Smooth muscle cell (in vitro differentiated cells): ENCODE measurements at regions not wholly inside any gene's neighbourhood (a gene's known extent, or its start where the extent isn't known, plus 50 kb on each side); places are given as distances from the start of the nearest gene placed in this dataset.

Experiments used
- DNase-seq: peaks from one replicate; lab custom pipeline; 2025; ENCODE audit not compliant: unreplicated experiment; lab: John Stamatoyannopoulos, UW
- H2AFZ ChIP-seq: fragments of 200-600 bp; sonication (generic); 2 replicates; pipeline ENCODE4 v1.6.0; 2016; ENCODE audit warnings: antibody characterized with exemption, low read depth, mild to moderate bottlenecking
- H3F3A ChIP-seq: fragments of 200-600 bp; sonication (generic); 2 replicates; pipeline ENCODE4 v1.6.0; 2017; ENCODE audit warnings: antibody characterized with exemption, low read depth
- H3K27ac ChIP-seq: fragments of 200-600 bp; sonication (generic); 2 replicates; pipeline ENCODE4 v1.5.1; 2016; ENCODE audit warnings: low read depth, mild to moderate bottlenecking
- H3K27me3 ChIP-seq: fragments of 200-600 bp; sonication (generic); 2 replicates; pipeline ENCODE4 v1.6.1; 2016; ENCODE audit warnings: low read depth, mild to moderate bottlenecking
- H3K36me3 ChIP-seq: fragments of 200-600 bp; sonication (generic); 2 replicates; pipeline ENCODE4 v1.5.1; 2016; ENCODE audit warnings: low read depth
- H3K4me1 ChIP-seq: fragments of 200-600 bp; sonication (generic); 2 replicates; pipeline ENCODE4 v1.5.1; 2016; ENCODE audit warnings: low read depth
- H3K4me2 ChIP-seq: fragments of 200-600 bp; sonication (generic); 2 replicates; pipeline ENCODE4 v1.6.0; 2016; ENCODE audit warnings: mild to moderate bottlenecking
- H3K4me3 ChIP-seq: fragments of 200-600 bp; sonication (generic); 2 replicates; pipeline ENCODE4 v1.5.1; 2016; ENCODE audit warnings: mild to moderate bottlenecking
- H3K79me2 ChIP-seq: fragments of 200-600 bp; sonication (generic); 2 replicates; pipeline ENCODE4 v1.6.0; 2016; ENCODE audit warnings: low read depth, mild to moderate bottlenecking
- H3K9ac ChIP-seq: fragments of 200-600 bp; sonication (generic); 2 replicates; pipeline ENCODE4 v1.6.0; 2016; ENCODE audit warnings: low read depth
- H3K9me3 ChIP-seq: fragments of 200-600 bp; sonication (generic); replicated peaks from 2 replicates; pipeline ENCODE4 v1.5.1; 2016; ENCODE audit warnings: low read depth
- H4K20me1 ChIP-seq: fragments of 200-600 bp; sonication (generic); 2 replicates; pipeline ENCODE4 v1.6.0; 2016; ENCODE audit warnings: low read depth
- WGBS: methylation state at CpG from one replicate; pipeline ENCODE4 v1.1.7; 2016; ENCODE audit warnings: low lambda C conversion rate; 5-methylcytosine and 5-hydroxymethylcytosine counted together
- TF ChIP-seq, protein P1 (sequence below): fragments of 200-600 bp; sonication (generic); IDR thresholded peaks from 2 replicates; pipeline ENCODE4 v1.5.1; 2017; ENCODE audit warnings: borderline replicate concordance, mild to moderate bottlenecking, antibody characterized with exemption; ENCODE audit not compliant: insufficient read depth, poor library complexity, severe bottlenecking

DNA sequence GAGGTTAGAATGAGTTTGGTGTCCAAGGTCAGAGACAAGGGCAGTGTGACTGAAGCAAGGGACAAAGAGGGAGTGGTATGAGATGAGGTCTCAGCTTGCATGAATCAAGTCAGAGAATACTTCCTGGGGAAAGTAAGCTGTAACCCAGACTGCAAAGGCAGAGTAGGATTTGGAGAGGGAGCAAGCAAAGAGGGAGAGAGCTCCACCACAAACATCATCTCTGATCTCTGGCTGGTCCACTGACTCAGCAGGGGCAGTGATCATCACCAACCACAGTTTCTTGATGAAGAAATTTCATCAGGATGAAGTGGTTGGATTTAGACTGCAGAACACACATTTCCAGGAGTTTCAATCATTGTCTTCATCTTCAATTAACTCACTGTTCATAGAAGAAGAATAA lies 54.9 kb upstream of the HMGXB4 start:
- H3K4me2 ChIP-seq: no peak overlapping the region
- H4K20me1 ChIP-seq: no peaks in the 10 kb centered on the region
- H3K9ac ChIP-seq: no peak overlapping the region
- H3K27me3 ChIP-seq: peaks cover 19% of the 10 kb centered on the region
- no peak overlapping the region for H3K27ac ChIP-seq
- no peak overlapping the region for H3K4me3 ChIP-seq
- no peaks in the 10 kb centered on the region for H3F3A ChIP-seq
- no peaks in the 10 kb centered on the region for H3K9me3 ChIP-seq
- no peaks in the 10 kb centered on the region for H3K36me3 ChIP-seq
- DNase-seq: no peak
- peaks cover 11% of the 10 kb centered on the region for H3K4me1 ChIP-seq
- TF ChIP-seq, protein P1, sequence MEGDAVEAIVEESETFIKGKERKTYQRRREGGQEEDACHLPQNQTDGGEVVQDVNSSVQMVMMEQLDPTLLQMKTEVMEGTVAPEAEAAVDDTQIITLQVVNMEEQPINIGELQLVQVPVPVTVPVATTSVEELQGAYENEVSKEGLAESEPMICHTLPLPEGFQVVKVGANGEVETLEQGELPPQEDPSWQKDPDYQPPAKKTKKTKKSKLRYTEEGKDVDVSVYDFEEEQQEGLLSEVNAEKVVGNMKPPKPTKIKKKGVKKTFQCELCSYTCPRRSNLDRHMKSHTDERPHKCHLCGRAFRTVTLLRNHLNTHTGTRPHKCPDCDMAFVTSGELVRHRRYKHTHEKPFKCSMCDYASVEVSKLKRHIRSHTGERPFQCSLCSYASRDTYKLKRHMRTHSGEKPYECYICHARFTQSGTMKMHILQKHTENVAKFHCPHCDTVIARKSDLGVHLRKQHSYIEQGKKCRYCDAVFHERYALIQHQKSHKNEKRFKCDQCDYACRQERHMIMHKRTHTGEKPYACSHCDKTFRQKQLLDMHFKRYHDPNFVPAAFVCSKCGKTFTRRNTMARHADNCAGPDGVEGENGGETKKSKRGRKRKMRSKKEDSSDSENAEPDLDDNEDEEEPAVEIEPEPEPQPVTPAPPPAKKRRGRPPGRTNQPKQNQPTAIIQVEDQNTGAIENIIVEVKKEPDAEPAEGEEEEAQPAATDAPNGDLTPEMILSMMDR: no peak
- H3K79me2 ChIP-seq: no peaks in the 10 kb centered on the region
- no peak overlapping the region for H2AFZ ChIP-seq

DNA sequence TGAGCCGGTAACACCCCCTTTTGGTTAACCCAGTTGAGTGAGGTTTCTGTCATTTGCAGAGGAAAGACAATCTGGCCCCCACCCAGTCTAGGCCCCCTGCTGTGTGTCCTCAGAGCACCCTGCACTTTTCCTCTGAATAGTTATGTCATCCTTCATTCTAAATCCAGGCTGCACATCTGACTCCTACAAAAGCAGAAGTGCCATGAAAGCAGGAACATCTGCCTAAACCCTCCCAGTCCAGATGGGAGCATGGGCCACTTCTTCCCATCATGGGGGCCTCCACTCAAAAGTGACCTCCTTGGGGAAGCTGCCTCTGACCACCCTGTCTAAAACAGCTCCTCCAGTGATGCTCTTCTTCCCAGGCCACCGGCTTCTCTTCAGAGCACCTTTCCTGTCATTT lies 53.7 kb upstream of the HMGXB4 start:
- no peak overlapping the region for H3K4me3 ChIP-seq
- DNase-seq: no peak
- H3K9me3 ChIP-seq: no peaks in the 10 kb centered on the region
- H3K4me2 ChIP-seq: no peak overlapping the region
- peaks cover 11% of the 10 kb centered on the region for H3K4me1 ChIP-seq
- no peaks in the 10 kb centered on the region for H3F3A ChIP-seq
- H3K27ac ChIP-seq: no peak overlapping the region
- H3K9ac ChIP-seq: no peak overlapping the region
- H3K79me2 ChIP-seq: no peaks in the 10 kb centered on the region
- WGBS: 92% methylated on average over 2 of the region's 2 CpGs
- TF ChIP-seq, protein P1: no peak
- no peaks in the 10 kb centered on the region for H4K20me1 ChIP-seq
- peaks cover 8% of the 10 kb centered on the region for H3K27me3 ChIP-seq
- no peaks in the 10 kb centered on the region for H3K36me3 ChIP-seq
- no peak overlapping the region for H2AFZ ChIP-seq

DNA sequence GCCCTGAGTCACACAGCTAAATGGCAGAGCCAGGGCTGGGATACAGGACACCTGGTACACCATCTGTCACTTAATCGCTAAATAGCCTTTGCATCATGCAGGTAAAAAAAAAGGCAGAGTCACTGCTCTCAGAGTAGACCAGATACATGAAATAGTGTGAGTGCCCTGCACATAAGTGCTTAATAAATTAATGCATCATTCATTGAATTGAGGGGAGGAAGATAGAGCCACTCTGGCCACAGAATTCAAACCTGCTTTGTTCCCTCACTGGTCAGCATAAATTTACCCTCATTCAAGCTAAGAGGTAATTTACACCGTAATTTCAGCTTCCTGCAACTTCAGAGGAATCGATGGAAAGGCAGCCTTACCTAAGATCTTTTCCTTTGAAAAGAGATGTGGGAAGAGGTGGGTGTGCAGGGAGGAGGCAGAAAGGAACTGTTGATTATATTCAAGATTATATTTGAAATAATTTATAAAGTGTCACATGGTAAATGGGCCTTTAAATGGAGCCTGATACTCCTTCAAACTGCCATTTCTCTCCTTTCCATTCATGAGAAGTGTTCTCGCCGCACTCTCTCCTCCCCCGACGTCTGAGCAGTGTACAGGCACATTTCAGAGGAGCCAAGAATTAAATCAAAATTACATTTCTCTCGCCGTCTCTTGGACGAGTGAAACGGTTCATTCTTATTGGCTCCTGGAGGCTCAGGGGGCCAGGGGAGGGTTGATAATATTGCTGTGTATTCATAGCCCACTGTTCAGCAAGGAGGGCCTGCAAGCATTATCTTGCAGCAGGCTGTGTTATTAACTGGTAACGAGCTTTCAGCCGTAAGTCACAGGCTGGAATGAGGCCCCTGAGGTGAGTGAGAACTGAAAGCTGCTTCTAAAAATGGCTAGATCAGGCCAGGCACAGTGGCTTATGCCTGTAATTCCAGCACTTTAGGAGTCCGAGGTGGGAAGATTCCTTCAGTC lies 52.2 kb upstream of the HMGXB4 start:
- Histone ChIP-seq H3K4me1 (peaks cover 11% of the 10 kb centered on the region), H3K79me2 (no peaks in the 10 kb centered on the region), H3K27me3 (peaks cover 3% of the 10 kb centered on the region), H4K20me1 (no peaks in the 10 kb centered on the region), H2AFZ (no peak overlapping the region), H3K27ac (no peak overlapping the region), H3K9me3 (no peaks in the 10 kb centered on the region), H3K9ac (no peak overlapping the region), H3K4me3 (no peak overlapping the region), H3K36me3 (no peaks in the 10 kb centered on the region), H3K4me2 (no peak overlapping the region), H3F3A (no peaks in the 10 kb centered on the region)
- 72% methylated on average over 14 of the region's 14 CpGs for WGBS
- no peak for DNase-seq
- TF ChIP-seq, protein P1: no peak

DNA sequence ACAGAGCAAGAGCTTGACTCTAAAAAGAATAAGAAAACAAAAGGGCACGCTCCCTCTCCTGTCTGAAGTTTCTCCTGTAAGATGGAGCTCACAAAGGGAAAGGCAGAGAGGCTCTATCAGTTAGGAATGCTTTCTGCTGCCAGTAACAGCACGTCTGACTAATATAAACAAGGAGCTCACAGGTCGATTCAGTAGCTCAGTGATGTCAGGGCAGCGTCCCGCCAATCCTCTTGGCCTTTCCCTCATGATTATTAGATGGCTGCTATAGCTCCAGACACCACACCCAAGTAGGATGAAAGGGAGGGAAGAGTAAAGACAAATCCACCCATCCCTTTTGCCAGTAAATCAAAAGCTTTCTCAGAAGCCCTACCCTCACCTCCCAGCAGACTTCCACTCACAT lies 51.3 kb upstream of the HMGXB4 start:
- no peak overlapping the region for H3K4me2 ChIP-seq
- DNase-seq: no peak
- H2AFZ ChIP-seq: no peak overlapping the region
- TF ChIP-seq, protein P1: no peak
- H3K9me3 ChIP-seq: no peaks in the 10 kb centered on the region
- no peaks in the 10 kb centered on the region for H3F3A ChIP-seq
- H3K36me3 ChIP-seq: no peaks in the 10 kb centered on the region
- H3K27ac ChIP-seq: no peak overlapping the region
- no peaks in the 10 kb centered on the region for H3K79me2 ChIP-seq
- no peaks in the 10 kb centered on the region for H3K27me3 ChIP-seq
- 58% methylated on average over 5 of the region's 5 CpGs for WGBS
- H3K4me3 ChIP-seq: no peak overlapping the region
- no peak overlapping the region for H3K9ac ChIP-seq
- H4K20me1 ChIP-seq: no peaks in the 10 kb centered on the region
- peaks cover 11% of the 10 kb centered on the region for H3K4me1 ChIP-seq
